ENCODE measurements at regions not wholly inside any gene's neighbourhood (a gene's known extent, or its start where the extent isn't known, plus 50 kb on each side); places are given as distances from the start of the nearest gene placed in this dataset.

DNA sequence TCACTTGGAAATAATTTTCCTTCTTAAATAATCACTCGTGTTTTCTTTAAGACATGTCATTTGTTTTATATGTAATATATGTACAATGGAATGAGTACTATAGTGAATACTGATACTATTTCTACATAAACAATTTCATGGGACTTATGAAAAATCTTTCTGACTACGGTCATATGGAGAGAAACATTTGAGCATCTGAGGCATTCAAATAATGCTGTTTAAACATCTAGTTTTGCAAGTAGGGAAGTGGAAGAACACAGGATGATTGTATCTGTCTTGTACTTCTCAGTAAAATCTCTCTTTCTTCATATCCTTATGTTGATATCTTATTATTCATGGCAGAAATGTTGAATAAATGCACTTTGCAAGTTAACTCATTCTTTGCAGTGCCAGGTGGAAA is 599.5 kb upstream of the KCNMB2 start:
- TF ChIP-seq CTCF (IDR thresholded peaks at IDR 0.05 in 4 of 5, conservative IDR thresholded peaks at IDR 0.05 in 1 of 5) (no peak), POLR2A (IDR thresholded peaks at IDR 0.05) (no peak)
